Parathyroid adenoma (tissue), 2 donors: ENCODE measurements at regions not wholly inside any gene's neighbourhood (a gene's known extent, or its start where the extent isn't known, plus 50 kb on each side); places are given as distances from the start of the nearest gene placed in this dataset.

Source experiments
- H2AFZ ChIP-seq: fragments of 300-600 bp; sonication (generic); one replicate; pipeline ENCODE4 v1.7.0; 2017; ENCODE audit warnings: antibody characterized with exemption, mild to moderate bottlenecking
- H3K27ac ChIP-seq: fragments of 300-600 bp; sonication (generic); one replicate; pipeline ENCODE4 v1.7.0; 2017
- H3K27me3 ChIP-seq: fragments of 300-600 bp; sonication (generic); one replicate; pipeline ENCODE4 v1.7.0; 2017; ENCODE audit warnings: low read length; ENCODE audit not compliant: control insufficient read depth, insufficient read depth
- H3K36me3 ChIP-seq: fragments of 300-600 bp; sonication (generic); one replicate; pipeline ENCODE4 v1.7.0; 2017; ENCODE audit warnings: low read length; ENCODE audit not compliant: control insufficient read depth, insufficient read depth
- H3K4me1 ChIP-seq: fragments of 300-600 bp; sonication (generic); one replicate; pipeline ENCODE4 v1.7.0; 2017; ENCODE audit warnings: control low read depth
- H3K4me2 ChIP-seq: fragments of 300-600 bp; sonication (generic); one replicate; pipeline ENCODE4 v1.7.0; 2017; ENCODE audit warnings: low read length
- H3K4me3 ChIP-seq: fragments of 300-600 bp; sonication (generic); one replicate; pipeline ENCODE4 v1.7.0; 2017; ENCODE audit warnings: low read depth, low read length
- H3K79me2 ChIP-seq: fragments of 300-600 bp; sonication (generic); one replicate; pipeline ENCODE4 v1.7.0; 2017; ENCODE audit warnings: control low read depth
- H3K9ac ChIP-seq: fragments of 300-600 bp; sonication (generic); one replicate; pipeline ENCODE4 v1.7.0; 2017; ENCODE audit warnings: mild to moderate bottlenecking
- H3K9me3 ChIP-seq: fragments of 300-600 bp; sonication (generic); one replicate; pipeline ENCODE4 v1.7.0; 2017; ENCODE audit warnings: low read length; ENCODE audit not compliant: control insufficient read depth
- TF ChIP-seq, protein P1 (sequence below): fragments of 300-600 bp; sonication (generic); IDR thresholded peaks from one replicate; pipeline ENCODE4 v1.7.0; 2017; ENCODE audit warnings: antibody characterized with exemption, mild to moderate bottlenecking
- donor health status: primary hyperparathyroidism.

- TF ChIP-seq, protein P1, sequence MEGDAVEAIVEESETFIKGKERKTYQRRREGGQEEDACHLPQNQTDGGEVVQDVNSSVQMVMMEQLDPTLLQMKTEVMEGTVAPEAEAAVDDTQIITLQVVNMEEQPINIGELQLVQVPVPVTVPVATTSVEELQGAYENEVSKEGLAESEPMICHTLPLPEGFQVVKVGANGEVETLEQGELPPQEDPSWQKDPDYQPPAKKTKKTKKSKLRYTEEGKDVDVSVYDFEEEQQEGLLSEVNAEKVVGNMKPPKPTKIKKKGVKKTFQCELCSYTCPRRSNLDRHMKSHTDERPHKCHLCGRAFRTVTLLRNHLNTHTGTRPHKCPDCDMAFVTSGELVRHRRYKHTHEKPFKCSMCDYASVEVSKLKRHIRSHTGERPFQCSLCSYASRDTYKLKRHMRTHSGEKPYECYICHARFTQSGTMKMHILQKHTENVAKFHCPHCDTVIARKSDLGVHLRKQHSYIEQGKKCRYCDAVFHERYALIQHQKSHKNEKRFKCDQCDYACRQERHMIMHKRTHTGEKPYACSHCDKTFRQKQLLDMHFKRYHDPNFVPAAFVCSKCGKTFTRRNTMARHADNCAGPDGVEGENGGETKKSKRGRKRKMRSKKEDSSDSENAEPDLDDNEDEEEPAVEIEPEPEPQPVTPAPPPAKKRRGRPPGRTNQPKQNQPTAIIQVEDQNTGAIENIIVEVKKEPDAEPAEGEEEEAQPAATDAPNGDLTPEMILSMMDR = no peak
- Histone ChIP-seq H3K4me1 (no peaks in the 10 kb centered on the region), H3K36me3 (no peaks in the 10 kb centered on the region), H3K79me2 (no peaks in the 10 kb centered on the region), H3K4me3 (no peak overlapping the region), H3K4me2 (no peak overlapping the region), H3K27me3 (no peaks in the 10 kb centered on the region), H2AFZ (no peak overlapping the region), H3K27ac (no peak overlapping the region), H3K9ac (no peak overlapping the region), H3K9me3 (no peaks in the 10 kb centered on the region)
Measured at GRCh38 chr10:47179291-47179647, 120.7 kb upstream of the GDF10 start.

GRCh38 chr10:47181052-47181849 is 118.7 kb upstream of the GDF10 start:
- H3K9ac ChIP-seq = no peak overlapping the region

DNA sequence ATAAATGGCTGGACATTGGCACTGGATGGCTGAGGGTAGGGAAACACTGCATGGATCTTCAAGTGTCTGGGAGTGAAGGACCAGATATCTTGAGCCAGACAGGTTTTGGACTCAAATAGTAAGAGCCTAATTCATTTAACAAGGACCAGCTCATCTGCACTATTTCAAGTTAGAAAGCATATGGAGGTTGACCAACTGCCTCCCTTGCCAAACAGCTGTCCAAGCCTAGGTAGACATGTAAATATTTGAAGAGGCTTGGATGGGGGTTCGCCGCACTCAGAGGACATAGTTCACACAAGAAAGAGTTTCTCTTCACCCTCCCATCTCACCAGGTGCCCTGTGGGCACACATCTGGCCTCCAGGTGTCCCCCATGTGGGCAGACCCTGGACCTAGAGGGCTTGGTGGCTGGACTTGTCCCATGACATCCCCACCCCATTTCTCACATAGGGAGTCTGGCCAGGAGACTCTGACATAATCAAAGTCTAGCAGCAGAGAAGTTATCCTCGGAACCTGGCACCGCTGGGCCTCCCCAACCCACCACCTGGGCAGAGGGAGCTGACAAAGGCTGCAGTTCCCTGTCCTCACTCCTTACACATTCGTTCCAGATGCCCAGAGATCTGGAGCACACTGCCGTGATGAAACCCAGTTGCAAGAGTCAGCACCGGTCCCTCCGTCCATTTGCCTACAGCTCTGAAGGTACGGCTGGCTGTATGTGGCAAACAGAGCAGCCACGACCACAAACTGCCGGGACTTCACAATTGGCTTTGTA is 116.9 kb upstream of the GDF10 start:
- H3K36me3 ChIP-seq = no peaks in the 10 kb centered on the region
- TF ChIP-seq, protein P1 = no peak
- no peaks in the 10 kb centered on the region for H3K79me2 ChIP-seq
- no peaks in the 10 kb centered on the region for H3K4me1 ChIP-seq
- no peaks in the 10 kb centered on the region for H3K27me3 ChIP-seq
- H3K27ac ChIP-seq = no peak overlapping the region
- no peaks in the 10 kb centered on the region for H3K9me3 ChIP-seq
- H2AFZ ChIP-seq = no peak overlapping the region
- H3K4me3 ChIP-seq = no peak overlapping the region
- no peak overlapping the region for H3K4me2 ChIP-seq
- H3K9ac ChIP-seq = no peak overlapping the region

More at GRCh38 chr10:47181052-47181849, 118.7 kb upstream of the GDF10 start:
- Histone ChIP-seq H3K36me3 (no peaks in the 10 kb centered on the region), H3K27me3 (no peaks in the 10 kb centered on the region), H3K9me3 (no peaks in the 10 kb centered on the region), H3K79me2 (no peaks in the 10 kb centered on the region), H3K4me1 (no peaks in the 10 kb centered on the region), H2AFZ (no peak overlapping the region), H3K4me2 (no peak overlapping the region), H3K27ac (no peak overlapping the region), H3K4me3 (no peak overlapping the region)
- TF ChIP-seq, protein P1 = no peak

- Histone ChIP-seq H3K27ac (no peak overlapping the region), H3K9me3 (no peaks in the 10 kb centered on the region), H3K79me2 (no peaks in the 10 kb centered on the region), H3K36me3 (no peaks in the 10 kb centered on the region), H3K4me2 (no peak overlapping the region), H3K4me1 (no peaks in the 10 kb centered on the region), H3K9ac (no peak overlapping the region), H3K4me3 (no peak overlapping the region), H3K27me3 (no peaks in the 10 kb centered on the region), H2AFZ (no peak overlapping the region)
- TF ChIP-seq, protein P1 = no peak
Measured at GRCh38 chr10:47183704-47184041, 116.3 kb upstream of the GDF10 start.
